GM21717 (cell line): ENCODE measurements at regions not wholly inside any gene's neighbourhood (a gene's known extent, or its start where the extent isn't known, plus 50 kb on each side); places are given as distances from the start of the nearest gene placed in this dataset.
A peak's percentile ranks its signal among the peaks of the same experiment; 100 is the strongest.

Source experiments
- ATAC-seq: cut with Tn5 transposase; IDR thresholded peaks from one replicate; pipeline ENCODE4 v1.9.1; 2021; ENCODE audit warnings: mild to moderate bottlenecking, moderate library complexity; ENCODE audit not compliant: unreplicated experiment

DNA sequence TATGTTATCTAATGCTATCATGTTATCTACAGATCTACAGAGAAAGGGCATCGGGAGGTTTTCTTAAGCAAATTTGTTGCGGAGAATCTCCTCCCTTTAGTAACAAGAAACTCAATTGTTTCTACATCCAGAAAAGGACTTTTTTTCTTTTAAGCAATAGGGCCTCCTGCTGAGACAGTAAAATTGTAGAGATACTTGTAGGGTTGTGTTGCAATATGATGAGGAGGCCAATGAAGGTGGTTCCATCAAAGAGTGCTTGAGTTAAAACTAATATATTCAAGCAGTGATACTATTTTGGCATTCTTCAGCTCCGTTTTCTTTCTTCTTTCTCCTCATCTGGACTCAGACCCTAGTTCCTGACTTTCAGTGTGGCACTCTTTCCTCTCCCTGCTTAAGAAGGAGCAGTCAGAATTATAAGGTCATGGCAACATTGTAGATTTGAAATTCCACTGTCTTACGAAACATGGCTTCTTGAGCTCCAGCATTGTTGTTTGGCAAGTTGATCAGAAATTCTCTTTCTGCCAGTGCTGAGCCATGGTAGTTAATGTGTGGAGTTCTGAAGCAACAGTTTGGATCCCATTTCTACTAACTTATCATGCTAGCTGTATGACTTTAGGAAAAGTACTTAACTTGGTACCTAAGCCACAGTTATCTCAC is 202.0 kb upstream of the SLC14A2 start:
- no peak for ATAC-seq

DNA sequence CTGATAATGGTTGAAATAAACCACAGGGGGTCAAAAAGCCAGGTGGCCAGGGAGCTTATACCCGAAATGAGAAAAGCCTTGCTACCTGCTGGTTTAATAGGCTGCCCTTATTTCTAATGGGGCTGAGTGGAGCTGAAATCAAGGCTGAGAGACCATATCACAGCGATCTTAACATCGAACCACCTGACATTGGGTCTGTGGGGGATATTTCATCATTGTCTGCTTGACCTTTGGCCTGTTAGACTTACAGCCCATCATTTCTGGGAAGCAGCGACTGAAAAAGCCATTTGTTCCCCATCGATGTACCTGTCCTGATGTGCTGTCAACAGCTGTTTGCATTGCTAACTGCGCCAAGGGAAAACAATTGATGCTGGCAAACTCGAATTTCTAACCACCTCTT is 199.7 kb upstream of the SLC14A2 start:
- ATAC-seq, result no peak

DNA sequence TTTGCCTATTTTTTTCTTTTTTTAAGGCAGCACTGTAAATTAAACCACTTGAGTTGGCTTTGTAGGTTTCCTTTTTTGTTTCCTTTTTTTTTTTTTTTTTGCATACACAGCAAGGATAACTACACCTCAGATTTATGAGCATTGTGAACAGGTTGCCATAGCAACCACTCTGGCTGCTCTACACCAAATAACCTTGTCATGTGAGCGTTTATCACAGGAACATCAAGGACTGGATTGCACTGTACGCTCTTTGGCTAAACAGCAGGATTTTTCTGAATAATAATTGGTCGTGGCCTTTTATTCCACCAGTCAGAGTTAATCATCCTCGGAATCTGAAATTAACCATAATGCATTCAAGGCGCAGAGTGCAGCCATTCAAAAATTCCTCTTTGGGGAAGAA is 199.1 kb upstream of the SLC14A2 start:
- no peak for ATAC-seq

DNA sequence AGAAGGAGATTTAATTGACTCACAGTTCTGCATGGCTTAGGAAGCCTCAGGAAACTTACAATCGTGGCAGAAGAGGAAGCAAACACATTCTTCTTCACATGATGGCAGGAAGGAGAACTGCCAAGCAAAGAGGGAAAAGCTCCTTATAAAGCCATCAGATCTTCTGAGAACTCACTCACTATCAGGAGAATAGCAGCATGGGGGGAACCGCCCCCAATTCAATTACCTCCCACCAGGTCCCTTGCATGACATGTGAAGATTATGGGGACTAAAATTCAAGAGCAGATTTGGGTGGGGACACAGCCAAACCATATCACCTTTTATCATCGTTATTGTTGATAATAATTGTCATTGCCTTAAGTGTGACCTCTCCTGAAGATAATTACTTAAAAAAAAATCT is 197.9 kb upstream of the SLC14A2 start:
- no peak for ATAC-seq

DNA sequence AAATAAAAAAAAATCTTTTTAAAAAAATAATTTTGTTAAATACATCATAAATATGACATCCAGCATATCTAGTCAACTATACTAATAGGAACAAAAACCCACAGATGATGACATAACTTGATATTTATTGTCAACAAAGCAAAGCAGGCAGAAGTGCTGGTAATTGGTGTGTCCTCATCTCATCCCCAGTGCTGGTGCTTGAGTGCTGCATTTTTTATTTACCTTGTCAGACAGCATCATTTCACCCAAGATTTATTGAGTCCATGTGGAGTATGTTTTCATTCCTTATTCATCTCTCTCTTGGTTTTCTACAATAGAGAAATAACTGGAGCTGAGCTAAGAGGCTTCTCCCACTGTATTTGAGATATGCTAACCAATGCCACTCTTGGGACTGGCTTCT is 191.6 kb upstream of the SLC14A2 start:
- ATAC-seq, result no peak

GRCh38 chr18:45430041-45430440 is 185.2 kb upstream of the SLC14A2 start:
- no peak for ATAC-seq

- ATAC-seq, result no peak
Observed at GRCh38 chr18:45435810-45436209, 179.5 kb upstream of the SLC14A2 start.

GRCh38 chr18:45437366-45437765 is 177.9 kb upstream of the SLC14A2 start:
- no peak for ATAC-seq

DNA sequence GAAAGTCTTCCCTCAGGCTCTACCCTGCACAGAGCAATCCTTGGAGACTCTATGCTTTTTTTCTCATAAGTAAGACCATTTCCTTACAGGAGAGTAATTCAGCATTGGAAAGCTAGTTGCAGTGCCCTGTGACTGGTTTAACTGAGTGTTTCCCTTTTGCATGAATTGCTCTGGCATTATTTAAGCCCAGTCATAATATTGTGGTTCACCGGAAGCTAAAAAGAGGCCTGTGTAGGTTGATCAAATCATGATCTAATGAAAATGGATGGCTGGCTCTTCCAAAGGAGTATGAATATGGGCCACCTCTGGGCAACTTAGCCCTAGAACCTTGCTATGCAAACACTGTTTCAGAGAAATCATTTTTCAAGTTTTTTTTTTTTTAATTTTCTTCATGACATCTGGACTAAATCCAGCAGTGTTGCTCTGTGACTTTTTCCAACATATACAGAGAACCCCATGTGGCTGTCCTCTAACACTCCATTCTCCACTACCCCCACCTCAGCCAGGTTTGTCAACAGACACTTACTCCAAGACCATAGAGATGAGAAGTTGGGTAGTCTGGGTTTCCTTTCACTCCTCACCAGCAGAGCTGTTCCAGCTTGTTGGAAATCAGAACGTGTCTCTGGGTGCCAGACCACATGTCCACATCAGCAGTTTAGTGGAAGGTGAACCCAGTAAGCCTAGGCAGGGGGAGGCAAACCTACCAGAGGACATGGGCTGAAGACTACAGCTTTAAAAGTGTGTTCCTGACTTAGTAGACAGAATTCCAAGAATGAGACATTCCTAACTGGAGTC is 175.2 kb upstream of the SLC14A2 start:
- no peak for ATAC-seq

DNA sequence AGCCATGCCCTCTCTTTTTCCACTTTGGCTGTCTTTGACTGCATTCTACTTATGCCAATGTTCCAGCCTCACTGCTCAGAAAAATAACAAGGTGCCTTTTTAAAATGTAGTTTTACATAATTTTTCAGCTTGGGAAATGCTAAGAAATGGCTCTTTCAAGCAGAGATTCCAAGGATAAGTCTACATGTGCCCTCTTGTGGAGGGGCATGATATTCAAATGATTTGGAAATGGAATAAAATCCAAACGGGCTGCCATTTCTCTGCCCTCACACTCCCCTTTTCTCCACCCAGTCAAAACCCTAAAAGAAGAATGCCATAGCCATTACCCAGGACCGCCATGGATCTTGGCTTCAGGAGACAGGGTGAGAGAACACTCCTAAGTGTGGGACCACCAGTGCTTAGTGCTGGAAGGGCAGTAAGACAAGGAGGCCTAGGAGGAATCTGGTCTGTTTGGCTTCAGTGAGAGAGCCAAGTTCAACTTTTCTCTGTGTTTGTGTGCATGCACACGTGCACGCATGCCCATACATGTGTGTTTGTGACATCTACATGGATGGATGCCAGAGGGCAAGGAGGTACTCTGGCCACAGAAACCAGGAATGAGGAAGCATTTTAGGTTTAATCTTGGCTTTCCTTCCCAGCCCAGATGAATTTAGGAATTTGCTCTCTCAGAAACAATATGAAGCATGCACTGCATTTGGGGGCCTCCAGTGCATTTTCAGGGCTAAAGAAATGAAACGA is 174.0 kb upstream of the SLC14A2 start:
- ATAC-seq, result no peak

DNA sequence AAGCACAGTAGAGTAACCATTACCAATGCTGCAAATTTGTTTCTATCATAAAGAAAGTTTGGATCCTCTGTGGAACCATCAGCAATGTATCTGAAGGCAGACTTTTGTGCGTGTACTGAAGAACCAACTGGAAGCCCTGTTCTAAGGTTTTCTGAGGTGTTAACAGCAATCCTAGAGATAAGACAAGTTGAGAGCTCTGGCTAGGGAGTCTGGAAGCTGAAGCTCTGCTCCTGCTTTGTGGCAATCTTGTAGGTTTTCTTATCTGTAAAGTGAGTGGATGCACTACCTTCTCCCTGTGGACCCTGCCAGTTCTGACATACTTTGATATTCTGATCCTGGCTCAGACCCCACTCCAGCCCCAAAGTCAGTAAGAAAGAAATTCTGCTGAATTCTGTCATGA is 171.2 kb upstream of the SLC14A2 start:
- ATAC-seq, result no peak

DNA sequence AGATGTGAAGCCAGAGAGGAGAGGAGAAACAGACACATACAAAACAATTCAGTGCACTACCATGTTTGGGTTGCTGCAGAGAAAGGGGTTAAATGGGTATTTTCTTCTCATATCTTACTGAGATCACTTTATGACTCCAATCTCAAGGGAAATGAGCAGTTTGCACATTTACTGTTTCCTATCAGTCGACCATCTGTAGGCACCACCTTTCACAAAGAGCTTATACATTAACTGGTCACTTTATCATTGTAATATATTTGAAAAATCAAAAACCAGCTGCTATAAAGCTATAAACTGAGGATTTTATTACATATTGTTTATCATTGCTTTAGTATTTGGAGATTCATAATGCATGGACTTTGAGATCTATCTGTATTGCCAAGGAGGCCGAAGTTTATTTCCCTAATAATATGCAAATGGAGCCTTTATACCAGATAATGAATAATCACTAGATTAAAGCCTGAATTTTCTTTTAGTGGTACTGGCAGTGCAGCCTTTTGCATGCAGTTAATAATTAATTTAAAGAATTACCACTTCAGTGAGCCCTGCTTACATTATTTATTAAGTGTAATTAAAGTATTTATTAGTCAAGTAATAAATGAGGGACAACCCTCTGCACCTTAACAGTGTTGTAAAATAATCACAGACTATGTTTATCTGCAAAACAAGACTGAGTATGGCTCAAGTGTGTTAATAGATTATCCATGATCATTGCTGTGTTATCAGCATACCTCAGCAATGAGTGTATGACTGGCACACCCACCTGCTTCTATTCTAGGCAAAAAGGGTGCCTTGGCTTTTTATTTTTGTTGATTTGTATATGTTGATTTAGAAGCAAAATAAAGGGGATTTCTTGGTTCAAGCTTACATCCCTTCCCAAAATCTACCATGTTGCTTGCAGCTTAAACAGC is 167.7 kb upstream of the SLC14A2 start:
- ATAC-seq, result no peak

GRCh38 chr18:45448871-45449270 is 166.4 kb upstream of the SLC14A2 start:
- no peak for ATAC-seq

DNA sequence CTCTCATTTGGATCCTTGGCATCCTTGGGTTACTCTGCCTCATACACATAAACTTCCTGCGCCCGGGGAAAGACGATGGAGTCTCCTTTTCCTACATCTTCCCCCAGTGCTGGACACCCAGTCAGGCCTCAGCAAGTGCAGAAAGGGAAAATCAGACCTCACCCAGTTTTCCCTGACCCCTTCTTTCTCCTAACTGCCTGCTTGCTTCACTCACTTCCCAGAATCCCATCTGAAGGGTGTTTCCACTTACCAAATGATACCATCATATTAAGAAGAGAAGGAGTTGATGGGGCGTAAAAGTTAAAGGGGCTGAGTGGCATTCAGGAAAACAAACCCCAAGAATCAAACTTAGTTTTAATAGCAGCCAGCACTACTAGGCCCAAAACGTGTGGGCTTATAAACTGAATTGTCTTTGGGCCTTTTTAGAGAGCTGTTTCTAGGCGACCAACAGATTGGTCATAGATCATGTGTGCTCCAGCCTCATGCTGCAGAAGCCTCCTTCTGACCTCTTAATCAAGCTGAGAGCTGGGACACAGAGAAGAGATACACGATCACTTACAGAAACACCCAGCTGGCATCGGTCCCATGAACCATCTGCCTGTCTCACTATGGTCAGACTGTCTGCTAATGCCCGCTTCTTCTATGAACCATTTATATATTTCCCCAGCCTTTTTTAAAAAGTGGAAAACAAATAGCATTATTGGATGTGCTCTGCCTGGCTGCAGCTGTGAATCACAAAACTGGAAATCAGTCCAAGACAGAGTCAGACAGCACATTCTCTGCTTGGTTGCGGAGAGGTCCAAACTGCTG is 165.7 kb upstream of the SLC14A2 start:
- no peak for ATAC-seq

DNA sequence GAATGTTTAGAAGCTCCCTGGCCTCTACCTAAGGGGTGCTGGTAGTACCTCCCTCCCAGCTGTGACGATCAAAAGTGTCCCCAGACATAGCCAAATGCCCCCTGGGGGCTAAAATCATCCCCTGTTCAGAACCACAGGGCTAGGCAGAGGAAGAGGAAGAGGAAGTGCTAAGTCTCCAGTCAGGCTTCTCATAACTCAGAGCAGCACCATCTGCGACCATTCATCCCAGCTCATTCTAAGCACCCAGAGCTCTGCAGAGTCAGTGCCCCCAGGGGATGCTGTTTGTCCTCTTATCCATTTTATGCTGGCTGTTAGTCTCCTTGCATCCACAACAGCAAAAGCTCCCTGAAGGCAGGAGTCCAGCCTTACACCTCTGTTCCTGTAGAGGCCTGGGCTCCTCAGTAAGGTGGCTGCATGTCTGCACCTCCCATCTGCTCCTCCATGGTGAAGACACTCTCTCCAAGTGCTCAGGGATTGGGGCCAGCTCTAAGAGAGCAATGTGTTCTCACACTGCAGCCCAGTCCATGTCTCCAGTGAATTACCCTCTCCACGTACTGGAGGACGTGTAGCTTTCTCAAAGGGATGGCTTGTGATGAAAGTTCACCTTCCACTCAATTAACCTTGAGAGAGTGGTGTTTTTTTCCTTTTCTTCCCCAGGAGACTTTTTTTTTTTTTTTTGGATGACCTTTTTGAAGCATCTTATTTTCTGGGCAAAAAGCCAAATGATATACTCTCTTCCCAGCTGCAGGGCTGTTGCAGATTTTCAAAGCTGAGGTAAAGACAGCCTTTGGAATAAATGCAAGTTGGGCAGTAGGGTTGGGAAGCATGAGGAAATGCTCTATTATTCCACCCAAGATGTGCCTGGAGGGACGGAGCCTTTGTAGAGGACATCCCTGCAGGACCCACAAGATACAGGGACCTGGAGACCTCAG is 158.9 kb upstream of the SLC14A2 start:
- ATAC-seq, result peak; percentile 92

DNA sequence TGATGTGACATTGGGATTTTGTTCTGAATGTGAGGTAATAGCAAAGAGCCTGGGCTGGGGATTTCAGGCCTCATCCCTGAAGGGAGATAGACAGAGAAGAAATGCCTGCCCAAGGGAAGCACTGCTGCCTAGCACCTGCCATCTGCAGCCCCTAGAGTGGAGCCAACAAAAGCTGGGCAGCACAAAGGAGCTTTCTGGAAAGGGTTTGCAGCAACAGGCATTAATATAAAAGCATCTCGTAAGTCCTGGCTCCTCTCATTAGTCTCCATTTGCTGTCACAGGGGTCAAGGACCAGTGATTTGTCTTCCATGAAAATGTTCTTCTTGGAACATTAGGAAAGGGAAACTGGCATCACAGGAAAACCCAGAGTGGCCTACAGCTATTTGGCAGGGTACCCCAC is 157.2 kb upstream of the SLC14A2 start:
- no peak for ATAC-seq

DNA sequence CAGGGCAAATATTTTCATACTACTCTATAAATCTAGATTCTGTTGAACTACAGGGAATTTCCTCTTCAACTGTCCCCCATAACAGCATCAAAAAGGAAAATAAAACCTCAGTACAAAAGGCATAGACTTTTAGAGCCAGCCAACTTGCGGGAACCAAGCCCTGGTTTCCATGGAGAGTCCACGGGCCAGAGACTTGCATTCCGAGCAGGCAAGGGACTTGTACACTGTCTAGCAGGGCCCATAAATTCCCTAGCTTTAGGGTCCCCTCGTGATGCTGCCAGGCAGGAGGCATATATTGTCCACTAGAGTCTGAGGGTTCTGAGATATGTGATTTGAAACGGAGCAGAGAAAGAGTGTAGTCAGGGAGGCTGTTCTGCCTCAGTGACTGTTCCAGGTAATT is 153.1 kb upstream of the SLC14A2 start:
- no peak for ATAC-seq

DNA sequence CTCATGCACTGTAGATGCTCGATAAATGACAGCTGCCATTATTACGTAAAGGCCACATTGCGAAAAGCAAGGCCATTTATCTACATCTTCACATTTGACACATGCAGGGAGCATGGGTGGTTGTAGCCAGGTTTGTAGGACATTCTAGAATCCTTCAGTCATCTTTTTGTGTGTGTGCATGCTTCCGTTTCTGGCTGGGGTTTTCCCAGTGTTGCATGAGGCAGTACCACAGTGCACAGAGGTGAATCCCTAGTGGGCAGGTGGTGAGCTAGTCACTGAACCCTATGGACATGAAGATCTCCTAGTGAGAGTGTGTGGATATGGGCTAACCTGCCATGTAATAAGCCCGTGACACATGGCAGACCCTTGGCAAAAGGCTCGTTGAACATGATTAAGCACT is 151.8 kb upstream of the SLC14A2 start:
- peak; percentile 67 for ATAC-seq

- no peak for ATAC-seq
Observed at GRCh38 chr18:45464619-45465018, 150.7 kb upstream of the SLC14A2 start.
